Hypothalamus (tissue), 51 donors: ENCODE measurements at regions not wholly inside any gene's neighbourhood (a gene's known extent, or its start where the extent isn't known, plus 50 kb on each side); places are given as distances from the start of the nearest gene placed in this dataset.
A peak's percentile ranks its signal among the peaks of the same experiment; 100 is the strongest.

ENCODE experiments used
- DNase-seq, 51 donors: peaks; one replicate each; lab custom pipeline; 2025; lab: John Stamatoyannopoulos, UW

DNA sequence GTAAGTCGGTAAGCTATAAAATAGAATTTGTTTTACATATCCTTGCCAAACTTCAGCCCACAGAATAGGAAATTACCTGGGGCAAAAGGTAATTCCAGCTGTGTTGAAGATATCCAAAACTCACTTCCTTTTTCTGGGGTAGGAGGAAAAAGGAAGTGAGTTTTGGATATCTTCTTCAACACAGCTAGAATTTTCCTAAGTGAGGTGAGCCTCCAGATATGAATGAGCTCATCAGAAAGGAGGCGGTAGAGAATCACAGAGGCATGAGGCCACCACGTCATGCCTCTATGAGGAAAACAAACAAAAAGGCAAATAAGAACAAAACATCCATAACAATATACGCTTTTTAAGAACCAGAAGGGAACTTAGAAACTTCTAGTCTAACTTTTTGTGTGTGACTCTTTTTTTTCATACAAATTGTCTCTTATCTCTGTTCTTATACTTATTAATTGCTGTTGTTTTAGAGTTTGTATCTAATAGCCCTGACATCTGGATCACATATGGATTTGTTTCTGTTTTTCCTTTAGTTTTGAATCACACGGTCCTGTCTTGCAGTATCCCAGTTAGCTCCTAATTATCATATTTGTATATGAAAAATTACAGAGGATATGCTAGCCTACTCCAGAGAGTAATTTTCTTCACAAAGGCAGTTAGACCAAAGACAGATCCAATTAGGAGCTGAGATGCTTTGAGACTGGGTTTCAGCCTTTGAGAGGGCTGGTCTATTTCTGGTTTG lies 104.5 kb downstream of the RBM43 start:
- DNase-seq: no peak

- no peak for DNase-seq
These were observed 105.2 kb downstream of the RBM43 start for GRCh38 chr2:151156431-151156830.

DNA sequence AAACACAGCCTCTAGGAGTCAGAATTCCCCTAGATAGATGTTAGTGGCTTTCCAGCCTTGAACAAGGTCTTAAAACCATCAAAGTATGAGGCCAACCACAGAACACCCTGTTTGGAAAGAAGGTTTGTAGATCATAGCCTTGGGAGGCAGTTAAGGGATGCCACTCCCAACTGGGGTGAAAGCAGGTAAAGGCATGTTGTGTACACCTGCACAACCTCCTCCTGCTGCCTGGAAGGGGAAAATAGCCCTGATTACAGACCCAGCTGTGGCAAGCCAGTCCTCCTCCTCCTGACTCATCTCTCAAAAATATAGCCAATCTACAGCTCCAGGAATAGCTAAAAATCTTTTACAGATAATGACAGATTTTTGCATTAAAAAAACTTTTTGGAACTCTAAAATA lies 108.1 kb downstream of the RBM43 start:
- no peak for DNase-seq

DNA sequence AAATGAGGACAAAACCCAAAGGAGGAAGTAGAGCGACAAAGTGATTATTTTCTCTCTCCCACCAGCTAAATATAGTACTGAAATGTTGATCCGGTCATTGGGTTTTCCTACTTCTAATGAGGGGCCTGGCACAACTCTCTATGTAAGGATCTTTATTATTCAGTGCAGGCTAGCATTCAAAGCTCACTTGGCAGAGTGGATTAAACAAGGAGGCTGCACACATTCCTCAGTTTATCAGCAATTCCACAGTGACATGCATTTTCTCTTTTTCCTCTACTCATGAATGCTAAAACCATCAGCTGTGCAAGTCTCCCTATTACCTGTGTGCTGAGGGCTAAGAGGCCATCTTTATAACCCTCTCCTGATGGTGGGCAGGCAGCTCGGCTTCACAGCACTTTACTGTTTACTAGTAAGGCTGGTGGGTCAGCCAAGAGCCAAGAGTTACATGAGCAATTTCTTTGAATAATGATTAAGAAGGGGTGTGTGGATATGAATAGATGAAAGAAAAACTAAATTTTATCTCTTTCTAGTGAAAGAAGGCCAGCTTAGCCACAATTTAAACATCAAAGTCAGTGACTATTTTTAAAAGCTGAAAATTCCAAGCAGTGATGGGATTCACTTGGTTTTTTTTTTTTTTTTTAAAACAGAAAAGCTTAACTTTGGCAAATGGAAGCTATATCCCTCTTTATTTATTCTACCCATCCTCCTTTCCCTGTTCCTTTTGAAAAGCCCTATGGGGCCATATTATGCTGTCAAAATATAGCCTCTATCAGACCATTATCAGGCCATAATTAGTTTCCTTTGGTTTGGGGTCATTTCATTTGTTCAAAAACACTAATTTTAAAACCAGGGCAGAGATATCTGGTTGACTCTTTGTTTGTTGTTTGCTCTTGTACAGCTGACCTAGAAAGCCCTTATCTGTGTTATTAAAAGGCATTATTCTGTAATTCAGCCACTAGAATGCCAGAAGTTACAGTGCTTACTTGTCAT lies 111.0 kb downstream of the RBM43 start:
- DNase-seq: no peak

DNA sequence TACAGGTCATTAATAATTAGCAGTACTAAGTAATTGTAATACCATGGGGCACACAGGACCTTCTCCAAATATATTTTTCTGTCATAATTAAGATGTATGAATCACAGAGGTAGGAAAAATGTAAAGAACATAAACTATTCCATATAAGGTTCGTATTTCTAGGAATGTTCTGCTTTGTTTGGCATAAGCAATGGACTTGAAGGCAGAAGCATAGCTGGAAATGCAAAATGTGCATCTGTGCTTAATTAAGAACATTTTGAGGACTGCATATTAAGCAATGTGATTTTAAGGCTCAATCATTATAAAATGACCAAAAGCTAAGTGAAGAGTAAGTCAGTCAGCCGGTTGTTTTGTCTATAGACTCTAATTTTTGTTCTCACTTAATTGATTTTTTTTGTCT lies 123.2 kb downstream of the RBM43 start:
- no peak for DNase-seq

DNA sequence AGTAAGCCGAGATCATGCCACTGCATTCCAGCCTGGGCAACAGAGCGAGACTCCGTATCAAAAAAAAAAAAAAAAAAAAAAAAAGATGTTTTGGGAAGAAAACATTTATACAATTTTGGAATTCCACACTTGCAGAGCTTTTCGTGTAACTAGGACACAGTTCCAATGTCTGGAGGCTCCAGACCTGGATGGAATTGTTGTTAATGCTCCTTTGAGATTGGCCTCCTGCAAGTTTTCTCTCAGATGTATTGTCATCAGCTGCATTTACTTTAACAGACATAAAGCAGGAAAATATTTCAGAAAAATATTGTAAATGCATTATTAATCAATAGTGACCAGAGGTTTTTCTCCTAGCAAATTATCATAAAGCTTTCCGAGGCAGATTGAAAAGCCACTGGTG lies 124.1 kb downstream of the RBM43 start:
- DNase-seq: no peak

- DNase-seq: no peak
These were observed 141.7 kb downstream of the RBM43 start for GRCh38 chr2:151120011-151120410.

DNA sequence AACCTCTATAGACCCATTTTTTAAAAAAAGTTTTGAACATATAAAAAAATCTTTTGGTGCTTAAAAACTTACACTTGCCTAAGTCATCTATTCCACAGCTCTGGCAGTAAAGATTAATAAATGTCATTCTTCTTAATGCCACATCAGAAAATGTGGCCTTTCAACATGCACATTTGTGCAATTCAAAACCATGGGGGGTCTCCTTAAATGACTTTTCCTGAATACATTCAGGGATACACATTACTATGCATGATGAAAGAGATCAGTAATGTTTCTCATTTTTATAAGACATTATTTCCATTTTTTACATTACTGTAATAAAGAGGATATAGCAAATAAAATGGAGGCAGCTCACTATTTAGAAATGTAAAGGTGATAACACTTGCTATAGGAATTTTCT lies 142.3 kb downstream of the RBM43 start:
- DNase-seq: no peak

- no peak for DNase-seq
These were observed 143.4 kb downstream of the RBM43 start for GRCh38 chr2:151118269-151118668.

DNA sequence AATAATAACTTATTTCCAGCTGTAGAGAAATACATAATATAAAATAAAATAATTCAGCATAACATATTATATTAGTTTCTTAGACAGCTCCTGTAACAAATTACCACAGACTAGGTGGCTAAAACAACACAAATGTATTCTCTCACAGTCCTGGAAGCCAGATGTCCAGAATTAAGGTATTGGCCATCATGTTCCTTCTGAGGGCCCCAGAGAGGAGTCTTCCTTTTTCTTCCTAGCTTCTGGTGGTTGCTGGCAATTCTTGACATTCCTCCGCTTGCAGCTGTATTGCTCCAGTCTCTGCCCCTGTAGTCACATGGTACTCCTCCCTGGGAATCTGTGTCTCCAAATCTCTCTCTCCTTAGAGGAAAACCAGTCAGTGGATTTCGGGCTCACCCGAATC lies 146.8 kb downstream of the RBM43 start:
- no peak for DNase-seq

- no peak for DNase-seq
These were observed 148.3 kb downstream of the RBM43 start for GRCh38 chr2:151113318-151113717.

DNA sequence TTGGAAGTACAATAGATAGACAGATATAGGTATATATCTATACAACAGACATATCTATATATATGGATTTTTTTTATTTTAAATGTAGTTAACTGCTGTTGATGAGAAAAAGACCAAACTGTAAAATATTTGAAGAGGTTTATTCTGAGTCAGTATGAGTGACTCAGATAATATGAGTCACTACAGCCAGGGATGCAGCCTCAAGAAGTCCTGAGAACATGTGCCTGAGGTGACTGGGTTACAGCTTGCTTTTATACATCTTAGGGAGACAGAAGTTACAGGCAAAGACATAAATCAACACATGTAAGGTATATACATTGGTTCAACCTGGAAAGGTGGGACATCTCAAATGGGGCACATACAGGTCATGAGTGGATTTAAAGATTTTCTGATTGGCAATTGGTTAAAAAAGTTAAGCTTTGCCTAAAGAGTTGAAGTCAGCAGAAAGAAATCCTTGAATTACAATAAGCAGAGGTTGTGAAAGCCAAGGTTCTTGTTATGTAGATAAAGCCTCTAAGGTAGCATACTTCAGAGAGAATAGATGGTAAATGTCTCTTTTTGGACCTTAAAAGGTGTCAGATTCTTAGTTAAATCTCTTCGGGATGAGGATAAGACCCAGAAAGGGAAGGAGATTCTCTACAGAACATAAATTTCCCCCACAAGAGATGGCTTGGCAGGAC lies 149.9 kb downstream of the RBM43 start:
- peak in 1 of 51 donors; percentile 4 for DNase-seq

GRCh38 chr2:151106805-151107506 lies 154.7 kb downstream of the RBM43 start:
- no peak for DNase-seq

DNA sequence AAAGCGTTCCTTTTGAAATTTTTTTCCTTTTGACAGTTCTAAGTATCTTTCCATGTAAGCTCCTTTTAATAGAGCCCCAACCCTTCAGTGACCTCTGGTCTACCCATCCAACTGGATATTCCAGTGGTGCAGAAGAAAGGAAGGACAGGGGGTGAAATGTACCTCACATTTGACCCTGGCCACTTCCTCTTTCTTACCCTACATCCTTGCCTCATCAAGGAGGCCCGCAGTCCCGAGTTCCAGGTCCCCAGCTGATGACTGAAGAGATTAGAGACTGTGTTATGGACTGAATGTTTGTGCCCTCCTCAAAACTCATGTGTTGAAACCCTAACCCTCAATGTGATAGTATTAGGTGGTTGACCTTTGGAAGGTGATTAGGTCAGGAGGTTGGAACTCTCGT lies 158.1 kb downstream of the RBM43 start:
- DNase-seq: no peak

DNA sequence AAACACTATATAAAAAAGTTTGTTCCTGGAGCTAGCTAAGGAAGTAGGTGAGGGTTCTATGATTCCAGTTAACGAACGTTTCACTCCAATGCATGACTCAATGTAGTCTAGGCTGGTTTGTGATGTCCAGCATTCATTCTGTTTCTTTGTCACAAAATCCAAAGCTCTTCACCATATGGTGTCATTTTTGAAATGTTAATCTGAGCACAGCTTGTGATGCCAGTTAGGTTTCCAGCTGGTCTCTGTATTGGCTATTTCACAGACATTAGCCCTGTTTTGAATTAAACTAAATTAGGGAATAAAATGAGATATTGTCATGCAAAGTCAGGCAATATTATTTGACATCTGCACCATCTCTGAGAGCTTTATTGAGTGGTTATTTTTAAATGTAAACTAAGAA lies 159.4 kb downstream of the RBM43 start:
- no peak for DNase-seq

DNA sequence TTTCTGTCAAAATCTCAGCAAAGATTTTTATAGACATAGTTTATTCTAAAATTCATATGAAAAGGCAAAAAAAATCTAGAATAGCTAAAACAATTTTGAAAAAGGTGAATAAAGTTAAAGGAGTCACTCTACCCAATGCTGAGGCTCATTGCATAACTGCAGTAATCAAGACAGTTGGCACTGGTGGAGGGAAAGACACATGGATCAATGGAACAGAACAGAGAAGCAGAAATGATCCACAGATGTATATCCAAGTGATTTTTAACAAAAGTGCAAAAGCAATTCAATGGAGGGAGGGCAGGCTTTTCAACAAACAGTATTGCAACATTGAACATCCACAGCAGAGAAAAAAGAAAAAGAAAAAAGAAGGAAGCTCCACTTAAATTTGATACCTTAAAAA lies 162.8 kb downstream of the RBM43 start:
- no peak for DNase-seq

DNA sequence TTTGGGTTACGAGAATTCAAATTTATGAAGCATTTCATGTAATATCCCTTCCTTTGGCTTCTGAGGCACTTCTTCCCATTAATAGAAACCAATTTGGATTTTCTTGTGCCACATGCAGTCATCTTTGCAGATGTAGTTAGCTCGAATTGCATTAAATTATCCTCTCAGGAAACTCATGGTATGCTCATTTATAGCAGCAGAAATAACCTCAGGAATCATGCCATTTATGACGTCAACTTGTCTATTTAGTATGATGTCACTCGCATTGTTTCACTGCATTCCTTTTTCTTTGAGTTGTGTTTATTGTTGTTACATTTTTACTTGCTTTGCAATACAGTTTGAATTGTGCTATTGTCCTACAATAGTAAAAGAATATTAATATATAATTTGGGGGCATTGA lies 163.8 kb downstream of the RBM43 start:
- no peak for DNase-seq

GRCh38 chr2:151097128-151097527 lies 164.5 kb downstream of the RBM43 start:
- no peak for DNase-seq

DNA sequence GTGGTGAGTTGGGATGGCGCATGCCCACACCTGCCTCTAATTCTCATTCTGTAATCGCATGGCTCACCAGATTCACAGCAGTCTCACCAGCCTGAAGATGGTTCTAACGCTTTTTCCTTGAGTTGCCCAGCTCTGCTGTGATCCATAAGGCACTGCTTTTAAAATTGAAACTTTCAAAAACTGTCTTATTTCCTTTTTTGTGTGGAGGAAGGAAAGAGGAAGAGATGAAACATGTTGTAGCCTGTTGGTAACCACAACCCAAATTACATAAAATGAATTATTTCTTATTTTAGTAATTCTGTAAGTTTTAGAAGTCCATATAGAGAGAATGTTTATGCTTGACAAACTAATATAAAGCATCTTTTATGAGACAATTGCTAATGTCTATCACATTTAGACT lies 165.4 kb downstream of the RBM43 start:
- no peak for DNase-seq

- DNase-seq: no peak
These were observed 166.2 kb downstream of the RBM43 start for GRCh38 chr2:151095463-151095862.

DNA sequence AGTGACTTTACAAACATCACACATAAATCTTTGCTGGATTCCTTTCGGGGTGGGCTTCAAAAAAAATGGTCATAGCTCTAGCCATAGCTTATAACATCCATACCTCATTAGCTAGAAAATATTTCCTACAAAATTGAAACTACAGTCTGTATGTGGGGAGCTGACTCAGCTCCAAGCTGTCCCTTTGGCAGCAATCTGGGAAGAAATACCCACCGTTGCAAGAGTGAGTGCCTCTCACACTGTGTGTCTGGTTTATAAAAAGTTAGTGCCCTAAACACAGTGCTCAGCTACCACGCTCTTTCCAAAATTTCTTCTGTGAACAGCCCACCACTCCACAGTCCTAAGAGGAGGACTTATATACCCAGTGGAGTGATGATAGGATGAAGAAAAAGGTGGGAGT lies 170.1 kb downstream of the RBM43 start:
- DNase-seq: peak in 1 of 51 donors; percentile 11
